ENCODE measurements at regions not wholly inside any gene's neighbourhood (a gene's known extent, or its start where the extent isn't known, plus 50 kb on each side); places are given as distances from the start of the nearest gene placed in this dataset.

DNA sequence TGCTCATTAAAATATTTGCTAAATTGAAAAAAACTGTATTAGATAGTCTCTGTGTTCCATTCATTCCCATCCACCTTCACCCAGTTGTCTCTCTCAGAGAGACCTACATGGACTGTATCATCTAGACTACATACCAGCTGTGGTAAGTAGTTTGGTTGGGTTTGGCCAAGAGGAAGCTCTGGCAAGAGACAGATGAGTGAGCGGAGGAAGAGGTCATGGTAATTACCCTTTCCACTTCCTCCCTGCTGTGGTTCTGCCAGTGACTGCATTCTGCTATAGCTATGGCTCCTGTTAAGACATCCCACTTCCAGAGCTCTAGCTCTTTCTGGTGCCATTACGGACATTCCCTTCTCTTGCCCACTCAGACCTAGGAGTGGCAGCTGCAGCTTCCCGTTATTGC, 239.0 kb upstream of the MID1 start:
- TF ChIP-seq POLR2A (IDR thresholded peaks at IDR 0.05; ENCODE audit: low read depth, low read length) (no peak), TAF1 (IDR thresholded peaks at IDR 0.05; ENCODE audit: borderline replicate concordance, low read depth, low read length) (no peak)
